Karpas-422 (cell line): ENCODE measurements at regions not wholly inside any gene's neighbourhood (a gene's known extent, or its start where the extent isn't known, plus 50 kb on each side); places are given as distances from the start of the nearest gene placed in this dataset.

Source experiments
- DNase-seq: peaks from one replicate; pipeline ENCODE4 v3.0.0-alpha.2; 2015
- H2AFZ ChIP-seq: fragments of 200-600 bp; sonication (generic); 2 replicates; pipeline ENCODE4 v1.6.1; 2014; ENCODE audit warnings: antibody characterized with exemption, low read length, mixed read lengths
- H3K27ac ChIP-seq: fragments of 200-600 bp; sonication (generic); 2 replicates; pipeline ENCODE4 v1.5.1; 2014; ENCODE audit warnings: mild to moderate bottlenecking, low read length, moderate library complexity
- H3K27me3 ChIP-seq: fragments of 200-600 bp; sonication (generic); 2 replicates; pipeline ENCODE4 v1.6.1; 2014; ENCODE audit warnings: low read length, mixed read lengths
- H3K36me3 ChIP-seq: fragments of 200-600 bp; sonication (generic); 2 replicates; pipeline ENCODE4 v1.6.1; 2014; ENCODE audit warnings: low read length, mixed read lengths; ENCODE audit not compliant: insufficient read depth
- H3K4me1 ChIP-seq: fragments of 200-600 bp; sonication (generic); 2 replicates; pipeline ENCODE4 v1.6.1; 2014; ENCODE audit warnings: mild to moderate bottlenecking, low read length, mixed read lengths
- H3K4me2 ChIP-seq: fragments of 200-600 bp; sonication (generic); 2 replicates; pipeline ENCODE4 v1.6.1; 2014; ENCODE audit warnings: low read length, low read depth, mild to moderate bottlenecking; ENCODE audit not compliant: poor library complexity, severe bottlenecking
- H3K4me3 ChIP-seq: fragments of 200-600 bp; sonication (generic); 2 replicates; pipeline ENCODE4 v1.5.1; 2014; ENCODE audit warnings: mild to moderate bottlenecking, antibody characterized with exemption, low read length, mixed read lengths
- H3K79me2 ChIP-seq: fragments of 200-600 bp; sonication (generic); 2 replicates; pipeline ENCODE4 v1.6.1; 2014; ENCODE audit warnings: mild to moderate bottlenecking, low read length, mixed read lengths
- H3K9ac ChIP-seq: fragments of 200-600 bp; sonication (generic); 2 replicates; pipeline ENCODE4 v1.6.0; 2014; ENCODE audit warnings: low read length
- H3K9me2 ChIP-seq: fragments of 200-600 bp; sonication (generic), shearing (Covaris generic); replicated peaks from 2 replicates; pipeline ENCODE4 v1.6.0; 2014; ENCODE audit warnings: mild to moderate bottlenecking, low read length, moderate library complexity; ENCODE audit not compliant: insufficient read depth
- H3K9me3 ChIP-seq: fragments of 300-700, 200-600 bp; sonication (generic); 2 replicates; pipeline ENCODE4 v1.6.1; 2014; ENCODE audit warnings: low read length, mixed read lengths
- H4K20me1 ChIP-seq: fragments of 200-600 bp; sonication (generic); 2 replicates; pipeline ENCODE4 v1.6.1; 2014; ENCODE audit warnings: mild to moderate bottlenecking, antibody characterized with exemption, low read length, low read depth; ENCODE audit not compliant: insufficient read depth

- DNase-seq = peak; percentile 63
Observed at GRCh38 chr7:85851571-85852193, 664.8 kb upstream of the SEMA3D start.

GRCh38 chr7:85850381-85850780 is 663.5 kb upstream of the SEMA3D start:
- H3K4me1 ChIP-seq = no peaks in the 10 kb centered on the region
- H3K9ac ChIP-seq = no peak overlapping the region
- no peaks in the 10 kb centered on the region for H3K27me3 ChIP-seq
- no peaks in the 10 kb centered on the region for H3K9me3 ChIP-seq
- H4K20me1 ChIP-seq = no peaks in the 10 kb centered on the region
- DNase-seq = no peak
- no peak overlapping the region for H2AFZ ChIP-seq
- no peaks in the 10 kb centered on the region for H3K9me2 ChIP-seq
- H3K36me3 ChIP-seq = no peaks in the 10 kb centered on the region
- no peak overlapping the region for H3K27ac ChIP-seq
- no peak overlapping the region for H3K4me3 ChIP-seq
- no peaks in the 10 kb centered on the region for H3K79me2 ChIP-seq
- H3K4me2 ChIP-seq = no peak overlapping the region

More at GRCh38 chr7:85851571-85852193, 664.8 kb upstream of the SEMA3D start:
- no peak overlapping the region for H3K4me2 ChIP-seq
- no peaks in the 10 kb centered on the region for H3K9me3 ChIP-seq
- no peaks in the 10 kb centered on the region for H3K9me2 ChIP-seq
- H3K27me3 ChIP-seq = no peaks in the 10 kb centered on the region
- no peaks in the 10 kb centered on the region for H3K79me2 ChIP-seq
- H3K4me3 ChIP-seq = no peak overlapping the region
- no peaks in the 10 kb centered on the region for H3K36me3 ChIP-seq
- no peak overlapping the region for H3K27ac ChIP-seq
- H3K9ac ChIP-seq = no peak overlapping the region
- H2AFZ ChIP-seq = no peak overlapping the region
- no peaks in the 10 kb centered on the region for H4K20me1 ChIP-seq
- no peaks in the 10 kb centered on the region for H3K4me1 ChIP-seq

- no peak overlapping the region for H3K9ac ChIP-seq
- no peak for DNase-seq
- no peaks in the 10 kb centered on the region for H3K27me3 ChIP-seq
- H3K4me1 ChIP-seq = no peaks in the 10 kb centered on the region
- peaks cover 5% of the 10 kb centered on the region; the same call in 1 of the 2 replicates for H3K9me3 ChIP-seq
- H2AFZ ChIP-seq = no peak overlapping the region
- H3K9me2 ChIP-seq = no peaks in the 10 kb centered on the region
- H3K79me2 ChIP-seq = no peaks in the 10 kb centered on the region
- no peaks in the 10 kb centered on the region for H3K36me3 ChIP-seq
- H3K4me3 ChIP-seq = no peak overlapping the region
- H3K4me2 ChIP-seq = no peak overlapping the region
- H3K27ac ChIP-seq = no peak overlapping the region
- no peaks in the 10 kb centered on the region for H4K20me1 ChIP-seq
Observed at GRCh38 chr7:85840554-85840953, 653.7 kb upstream of the SEMA3D start.

GRCh38 chr7:85833066-85833465 is 646.2 kb upstream of the SEMA3D start:
- no peak overlapping the region for H3K4me2 ChIP-seq
- H3K9ac ChIP-seq = no peak overlapping the region
- H3K9me2 ChIP-seq = no peaks in the 10 kb centered on the region
- H3K4me1 ChIP-seq = no peaks in the 10 kb centered on the region
- H3K36me3 ChIP-seq = no peaks in the 10 kb centered on the region
- no peak for DNase-seq
- no peaks in the 10 kb centered on the region for H3K27me3 ChIP-seq
- no peak overlapping the region for H2AFZ ChIP-seq
- no peaks in the 10 kb centered on the region for H4K20me1 ChIP-seq
- no peak overlapping the region for H3K4me3 ChIP-seq
- H3K9me3 ChIP-seq = no peaks in the 10 kb centered on the region
- no peaks in the 10 kb centered on the region for H3K79me2 ChIP-seq
- H3K27ac ChIP-seq = no peak overlapping the region

DNA sequence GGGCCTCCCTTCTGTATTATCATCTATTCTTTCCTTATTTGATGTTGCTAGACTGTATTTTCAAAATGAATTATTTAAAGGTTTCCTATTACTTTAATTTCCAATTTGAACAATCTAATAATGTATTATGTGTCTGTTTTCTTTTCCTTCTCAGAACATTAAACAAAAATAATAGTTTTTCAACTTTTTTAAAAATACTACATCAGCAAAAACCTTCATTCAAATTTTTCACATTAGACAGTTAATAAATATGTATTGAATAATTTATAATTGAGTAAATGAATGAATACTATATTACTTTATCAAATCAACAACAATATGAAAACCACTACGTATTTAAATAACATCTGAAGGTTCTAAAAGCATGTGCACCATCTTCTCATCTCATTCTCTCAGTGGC is 644.1 kb upstream of the SEMA3D start:
- no peaks in the 10 kb centered on the region for H3K27me3 ChIP-seq
- no peaks in the 10 kb centered on the region for H3K9me2 ChIP-seq
- no peak overlapping the region for H3K9ac ChIP-seq
- no peaks in the 10 kb centered on the region for H3K79me2 ChIP-seq
- H3K36me3 ChIP-seq = no peaks in the 10 kb centered on the region
- H3K4me2 ChIP-seq = no peak overlapping the region
- H3K27ac ChIP-seq = no peak overlapping the region
- no peaks in the 10 kb centered on the region for H3K4me1 ChIP-seq
- DNase-seq = no peak
- no peak overlapping the region for H3K4me3 ChIP-seq
- H4K20me1 ChIP-seq = no peaks in the 10 kb centered on the region
- no peak overlapping the region for H2AFZ ChIP-seq
- H3K9me3 ChIP-seq = no peaks in the 10 kb centered on the region

GRCh38 chr7:85829817-85830432 is 643.1 kb upstream of the SEMA3D start:
- Histone ChIP-seq H3K9me3 (no peaks in the 10 kb centered on the region), H4K20me1 (no peaks in the 10 kb centered on the region), H2AFZ (no peak overlapping the region), H3K4me1 (no peaks in the 10 kb centered on the region), H3K4me2 (no peak overlapping the region), H3K9me2 (no peaks in the 10 kb centered on the region), H3K27me3 (no peaks in the 10 kb centered on the region), H3K36me3 (no peaks in the 10 kb centered on the region), H3K27ac (no peak overlapping the region), H3K4me3 (no peak overlapping the region), H3K9ac (no peak overlapping the region), H3K79me2 (no peaks in the 10 kb centered on the region)
- peak; percentile 64 for DNase-seq

DNA sequence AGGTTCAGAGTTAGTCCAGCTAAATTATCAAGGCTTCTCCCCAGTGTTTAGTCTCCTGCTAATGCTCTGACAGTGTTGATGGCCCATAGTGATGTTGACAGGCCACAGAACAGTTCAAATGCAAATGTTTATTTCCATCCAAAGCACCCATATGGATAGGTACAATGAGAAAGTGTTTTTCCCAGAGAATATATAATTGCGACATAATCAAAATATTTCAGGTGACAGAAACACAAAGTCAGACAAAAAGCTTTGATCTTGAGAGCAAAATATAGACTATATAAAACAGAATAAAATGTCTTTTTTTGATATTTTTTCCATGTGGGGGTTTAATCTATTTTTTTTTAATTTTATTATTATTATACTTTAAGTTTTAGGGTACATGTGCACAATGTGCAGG is 642.3 kb upstream of the SEMA3D start:
- Histone ChIP-seq H2AFZ (no peak overlapping the region), H3K4me3 (no peak overlapping the region), H3K9me2 (no peaks in the 10 kb centered on the region)

DNA sequence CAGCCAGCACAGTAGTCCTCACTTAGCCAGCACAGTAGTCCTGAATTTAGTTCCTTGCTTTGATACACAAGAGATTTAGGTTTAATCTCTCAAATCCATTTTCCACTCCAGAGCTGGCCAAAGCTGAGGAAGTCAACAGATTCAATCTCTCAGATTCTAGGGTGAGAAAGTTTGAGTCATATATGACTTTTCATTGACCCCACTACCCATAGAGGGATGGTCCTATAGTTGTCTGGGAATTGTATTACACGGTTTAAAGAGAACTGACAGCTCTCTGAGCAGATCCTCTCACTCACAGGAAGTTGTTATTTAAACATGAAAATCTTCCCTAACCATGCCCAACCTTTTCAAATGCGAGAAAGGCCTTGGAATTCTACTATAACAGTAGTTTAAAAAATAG is 641.8 kb upstream of the SEMA3D start:
- Histone ChIP-seq H2AFZ (no peak overlapping the region), H4K20me1 (no peaks in the 10 kb centered on the region), H3K4me1 (no peaks in the 10 kb centered on the region), H3K4me2 (no peak overlapping the region), H3K27me3 (no peaks in the 10 kb centered on the region), H3K9me2 (no peaks in the 10 kb centered on the region), H3K27ac (no peak overlapping the region), H3K4me3 (no peak overlapping the region), H3K36me3 (no peaks in the 10 kb centered on the region), H3K9me3 (no peaks in the 10 kb centered on the region), H3K9ac (no peak overlapping the region), H3K79me2 (no peaks in the 10 kb centered on the region)
- DNase-seq = no peak

More for the DNA sequence above, 642.3 kb upstream of the SEMA3D start:
- Histone ChIP-seq H3K9me3 (no peaks in the 10 kb centered on the region), H3K4me1 (no peaks in the 10 kb centered on the region), H3K27ac (no peak overlapping the region), H4K20me1 (no peaks in the 10 kb centered on the region), H3K4me2 (no peak overlapping the region), H3K79me2 (no peaks in the 10 kb centered on the region), H3K9ac (no peak overlapping the region), H3K27me3 (no peaks in the 10 kb centered on the region), H3K36me3 (no peaks in the 10 kb centered on the region)
- no peak for DNase-seq
